ENCODE measurements at regions not wholly inside any gene's neighbourhood (a gene's known extent, or its start where the extent isn't known, plus 50 kb on each side); places are given as distances from the start of the nearest gene placed in this dataset.

DNA sequence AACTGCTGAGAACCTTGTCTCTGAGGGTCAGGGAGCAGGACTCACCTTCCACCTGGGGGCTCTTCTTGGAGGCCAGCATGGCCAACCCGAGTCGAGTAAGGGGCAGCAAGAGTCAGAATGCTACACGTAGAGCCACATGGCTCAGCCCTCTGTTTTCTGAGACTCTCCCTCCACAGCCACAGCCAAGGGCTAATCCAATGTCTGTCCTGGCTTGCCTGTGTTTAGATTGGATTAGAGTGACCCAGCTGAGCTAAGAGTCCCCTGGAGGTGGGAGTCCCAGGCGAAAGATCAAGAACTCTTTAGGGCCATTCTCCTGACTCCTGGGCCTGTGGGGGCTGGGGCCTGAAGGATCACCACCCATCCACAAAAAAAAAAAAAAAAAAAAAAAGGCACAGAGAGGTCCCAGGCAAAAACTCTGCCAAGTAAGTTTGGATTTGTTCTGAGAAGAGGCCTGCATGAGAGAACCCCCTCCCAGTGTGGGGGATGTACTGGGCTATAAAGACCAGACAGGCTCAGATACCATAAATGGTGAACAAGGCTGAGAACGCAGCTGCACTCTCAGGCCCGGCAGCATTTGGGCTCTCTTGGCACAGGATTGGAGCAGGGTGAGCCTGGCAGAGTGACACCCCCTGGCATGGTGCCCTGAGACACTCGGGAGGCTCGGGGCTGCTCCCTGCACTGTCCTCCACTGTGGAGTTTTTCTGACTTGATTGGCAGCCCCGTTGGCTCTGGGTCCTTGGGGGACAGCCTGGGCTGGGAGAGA lies 88.0 kb upstream of the OSBPL11 start:
- no peak for TF ChIP-seq POLR2A (IDR thresholded peaks at IDR 0.05; ENCODE audit: low read length)
- no peak for TF ChIP-seq GATA1 (IDR thresholded peaks at IDR 0.05; ENCODE audit: low read depth, low read length)
